ENCODE measurements at regions not wholly inside any gene's neighbourhood (a gene's known extent, or its start where the extent isn't known, plus 50 kb on each side); places are given as distances from the start of the nearest gene placed in this dataset.

GRCh38 chr4:120977435-120977997, 55.0 kb upstream of the PRDM5 start:
- peak; percentile 55 for TF ChIP-seq CTCF (IDR thresholded peaks at IDR 0.05; ENCODE audit: extremely low read depth, insufficient read depth, missing control alignments)
- peak; percentile 40 for DNase-seq (ENCODE audit: low spot score)
- in situ Hi-C loops (cut with MboI; ENCODE audit: low pct_unique_long_range_greater_than_20kb, low sequenced_read_pairs, unreplicated experiment): no loop called here

GRCh38 chr4:120973207-120973606, 50.7 kb upstream of the PRDM5 start:
- no peak for DNase-seq (ENCODE audit: low spot score)
- no peak for TF ChIP-seq CTCF (IDR thresholded peaks at IDR 0.05; ENCODE audit: extremely low read depth, insufficient read depth, missing control alignments)
- in situ Hi-C loops (cut with MboI; ENCODE audit: low pct_unique_long_range_greater_than_20kb, low sequenced_read_pairs, unreplicated experiment): no loop called here
